Stomach (tissue), 4 donors: ENCODE measurements at regions not wholly inside any gene's neighbourhood (a gene's known extent, or its start where the extent isn't known, plus 50 kb on each side); places are given as distances from the start of the nearest gene placed in this dataset.

ENCODE experiments used
- CTCF ChIP-seq, 7 experiments: fragments of 450-650 bp in 4 of 7; fragments of 200-600 bp in 3 of 7; sonication (generic) in 3 of 7; IDR thresholded peaks; one replicate each; pipeline ENCODE4 v1.5.1; 2016 to 2019; ENCODE audit warnings: antibody characterized with exemption in 7 of 7, control low read depth in 2 of 7, mild to moderate bottlenecking in 1 of 7
- POLR2A ChIP-seq, 4 donors: fragments of 450-650 bp; IDR thresholded peaks; one replicate each; pipeline ENCODE4 v1.6.1; 2016; ENCODE audit warnings: antibody characterized with exemption in 4 of 4, control low read depth in 2 of 4, mild to moderate bottlenecking in 1 of 4, moderate library complexity in 1 of 4
- POLR2AphosphoS5 ChIP-seq, 3 donors: sonication (generic); formaldehyde crosslinking; IDR thresholded peaks; one replicate each; pipeline ENCODE4 v1.6.1; 2016; ENCODE audit warnings: antibody characterized with exemption in 3 of 3

DNA sequence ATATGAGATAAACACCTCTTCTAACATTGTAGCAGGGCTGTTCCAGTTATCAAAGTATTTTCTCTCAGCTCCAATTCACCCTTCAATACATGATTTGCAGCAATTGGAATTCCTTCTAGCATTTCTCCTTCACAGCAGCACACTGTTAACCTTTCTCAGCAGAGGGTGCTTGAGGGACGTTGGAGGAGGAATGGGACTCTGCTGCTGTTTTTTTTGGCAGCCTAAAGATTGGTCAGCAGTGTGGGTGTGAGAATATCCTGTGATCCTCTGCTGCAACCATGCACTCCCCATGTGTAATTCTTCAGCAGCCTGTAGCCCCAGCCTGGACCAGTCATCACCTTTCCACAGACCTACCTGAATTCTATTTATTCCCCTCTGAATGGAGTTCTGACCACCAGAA, 1708.9 kb upstream of the CELF4 start:
- no peak for TF ChIP-seq POLR2AphosphoS5 (IDR thresholded peaks at IDR 0.05)
- no peak for TF ChIP-seq CTCF (IDR thresholded peaks at IDR 0.05)
- TF ChIP-seq POLR2A (IDR thresholded peaks at IDR 0.05) = no peak
